OCI-LY3 (cell line): ENCODE measurements at regions not wholly inside any gene's neighbourhood (a gene's known extent, or its start where the extent isn't known, plus 50 kb on each side); places are given as distances from the start of the nearest gene placed in this dataset.

Experiments
- CTCF ChIP-seq: fragments of 200-600, 300-600 bp; sonication (generic); IDR thresholded peaks from 2 replicates; pipeline ENCODE4 v1.5.1; 2014; ENCODE audit warnings: antibody characterized with exemption, low read length, low read depth
- EZH2phosphoT487 ChIP-seq: fragments of 200-600 bp; shearing (Covaris generic); IDR thresholded peaks from 2 replicates; pipeline ENCODE4 v1.6.1; 2018; ENCODE audit warnings: antibody characterized with exemption, mixed run types, low read depth

GRCh38 chr18:41326311-41326710 lies 628.7 kb upstream of the PIK3C3 start:
- TF ChIP-seq CTCF, result no peak
- TF ChIP-seq EZH2phosphoT487, result no peak
